RWPE2 (cell line): ENCODE measurements at regions not wholly inside any gene's neighbourhood (a gene's known extent, or its start where the extent isn't known, plus 50 kb on each side); places are given as distances from the start of the nearest gene placed in this dataset.

Experiments used
- ATAC-seq: fragments of 200-7000 bp; cut with Tn5 transposase; 3 replicates; pipeline ENCODE4 v1.9.1; 2021; ENCODE audit warnings: low read depth
- DNase-seq: peaks from one replicate; pipeline ENCODE4 v3.0.0-alpha.2; 2020; ENCODE audit warnings: low spot score
- H3K27ac ChIP-seq: fragments of 450-650 bp; 2 replicates; pipeline ENCODE4 v1.5.1; 2017; ENCODE audit warnings: mild to moderate bottlenecking; ENCODE audit not compliant: poor library complexity, severe bottlenecking
- H3K27me3 ChIP-seq: fragments of 250-450 bp; sonication (Bioruptor Pico); 2 replicates; pipeline ENCODE4 v1.5.1; 2021; ENCODE audit warnings: mild to moderate bottlenecking, moderate library complexity; ENCODE audit not compliant: insufficient read depth, poor library complexity, severe bottlenecking
- H3K36me3 ChIP-seq: fragments of 250-450 bp; sonication (Bioruptor Pico); 2 replicates; pipeline ENCODE4 v1.5.1; 2020; ENCODE audit warnings: low read depth, mild to moderate bottlenecking, moderate library complexity
- H3K4me1 ChIP-seq: fragments of 250-450 bp; sonication (Bioruptor Pico); 2 replicates; pipeline ENCODE4 v1.5.1; 2021; ENCODE audit warnings: mild to moderate bottlenecking, moderate library complexity; ENCODE audit not compliant: insufficient read depth, poor library complexity, severe bottlenecking
- H3K4me3 ChIP-seq: fragments of 250-450 bp; sonication (Bioruptor Pico); 2 replicates; pipeline ENCODE4 v1.5.1; 2021; ENCODE audit warnings: mild to moderate bottlenecking, moderate library complexity; ENCODE audit not compliant: severe bottlenecking
- H3K9me3 ChIP-seq: fragments of 250-450 bp; sonication (Bioruptor Pico); 2 replicates; pipeline ENCODE4 v1.5.1; 2021; ENCODE audit warnings: mild to moderate bottlenecking, moderate library complexity; ENCODE audit not compliant: severe bottlenecking
- TF ChIP-seq, protein P1 (sequence below): fragments of 450-650 bp; IDR thresholded peaks from one replicate; pipeline ENCODE4 v1.5.1; 2017; ENCODE audit warnings: mild to moderate bottlenecking, moderate library complexity; ENCODE audit not compliant: poor library complexity, severe bottlenecking

DNA sequence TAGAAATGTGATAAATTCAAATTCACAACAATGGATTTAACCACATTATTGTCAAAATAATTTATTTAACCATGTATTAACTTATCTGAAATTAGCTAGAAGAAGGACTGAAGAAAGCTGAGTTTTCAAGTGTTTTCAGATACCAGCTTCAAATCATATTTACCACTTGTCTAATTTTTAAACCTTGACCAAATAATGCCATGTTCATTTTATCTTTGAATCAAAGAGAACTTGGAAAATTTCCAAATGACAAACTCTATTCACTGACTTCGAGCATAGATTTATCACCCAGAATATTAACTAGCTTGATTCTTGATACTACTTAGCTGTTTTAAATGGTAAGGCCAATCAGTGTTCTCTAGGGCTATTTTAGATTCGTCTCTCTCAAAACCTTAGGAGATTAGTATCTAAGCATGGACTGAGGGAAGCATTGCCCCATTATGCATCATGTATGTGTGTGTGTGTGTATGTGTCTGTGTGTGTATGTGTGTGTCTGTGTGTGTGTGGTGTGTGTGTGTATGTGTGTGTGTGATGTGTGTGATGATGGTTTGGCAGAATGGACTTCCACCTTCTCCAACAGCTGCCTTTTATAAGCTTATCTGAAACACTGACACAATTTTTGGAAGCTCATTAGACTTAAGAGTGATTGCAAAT lies 667.5 kb upstream of the FANCL start:
- H3K36me3 ChIP-seq, result no peaks in the 10 kb centered on the region
- H3K9me3 ChIP-seq, result no peaks in the 10 kb centered on the region
- no peak for DNase-seq
- H3K4me1 ChIP-seq, result no peaks in the 10 kb centered on the region
- TF ChIP-seq, protein P1, sequence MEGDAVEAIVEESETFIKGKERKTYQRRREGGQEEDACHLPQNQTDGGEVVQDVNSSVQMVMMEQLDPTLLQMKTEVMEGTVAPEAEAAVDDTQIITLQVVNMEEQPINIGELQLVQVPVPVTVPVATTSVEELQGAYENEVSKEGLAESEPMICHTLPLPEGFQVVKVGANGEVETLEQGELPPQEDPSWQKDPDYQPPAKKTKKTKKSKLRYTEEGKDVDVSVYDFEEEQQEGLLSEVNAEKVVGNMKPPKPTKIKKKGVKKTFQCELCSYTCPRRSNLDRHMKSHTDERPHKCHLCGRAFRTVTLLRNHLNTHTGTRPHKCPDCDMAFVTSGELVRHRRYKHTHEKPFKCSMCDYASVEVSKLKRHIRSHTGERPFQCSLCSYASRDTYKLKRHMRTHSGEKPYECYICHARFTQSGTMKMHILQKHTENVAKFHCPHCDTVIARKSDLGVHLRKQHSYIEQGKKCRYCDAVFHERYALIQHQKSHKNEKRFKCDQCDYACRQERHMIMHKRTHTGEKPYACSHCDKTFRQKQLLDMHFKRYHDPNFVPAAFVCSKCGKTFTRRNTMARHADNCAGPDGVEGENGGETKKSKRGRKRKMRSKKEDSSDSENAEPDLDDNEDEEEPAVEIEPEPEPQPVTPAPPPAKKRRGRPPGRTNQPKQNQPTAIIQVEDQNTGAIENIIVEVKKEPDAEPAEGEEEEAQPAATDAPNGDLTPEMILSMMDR, result no peak
- H3K27me3 ChIP-seq, result no peaks in the 10 kb centered on the region
- no peak overlapping the region for H3K4me3 ChIP-seq
- no peak overlapping the region for H3K27ac ChIP-seq
- no peak for ATAC-seq

DNA sequence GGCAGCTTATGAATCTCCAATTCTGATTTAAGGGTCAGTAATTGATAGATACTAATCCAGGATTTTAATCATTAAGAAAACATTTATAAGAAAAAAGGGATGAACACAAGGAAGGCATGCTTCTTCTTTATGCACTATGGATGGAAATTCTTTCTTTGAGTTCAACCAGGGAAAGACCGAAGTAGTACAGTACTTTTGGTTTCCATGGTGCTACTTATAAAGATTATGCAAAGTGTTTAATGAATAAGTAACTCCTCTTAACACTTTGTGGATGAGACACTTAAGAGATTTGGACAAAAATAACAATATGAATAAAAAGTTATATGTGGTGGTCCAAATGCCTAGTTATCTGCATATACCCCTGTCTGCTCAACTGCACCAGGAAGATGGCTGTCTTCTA lies 666.5 kb upstream of the FANCL start:
- H3K27ac ChIP-seq, result no peak overlapping the region
- TF ChIP-seq, protein P1, result no peak

DNA sequence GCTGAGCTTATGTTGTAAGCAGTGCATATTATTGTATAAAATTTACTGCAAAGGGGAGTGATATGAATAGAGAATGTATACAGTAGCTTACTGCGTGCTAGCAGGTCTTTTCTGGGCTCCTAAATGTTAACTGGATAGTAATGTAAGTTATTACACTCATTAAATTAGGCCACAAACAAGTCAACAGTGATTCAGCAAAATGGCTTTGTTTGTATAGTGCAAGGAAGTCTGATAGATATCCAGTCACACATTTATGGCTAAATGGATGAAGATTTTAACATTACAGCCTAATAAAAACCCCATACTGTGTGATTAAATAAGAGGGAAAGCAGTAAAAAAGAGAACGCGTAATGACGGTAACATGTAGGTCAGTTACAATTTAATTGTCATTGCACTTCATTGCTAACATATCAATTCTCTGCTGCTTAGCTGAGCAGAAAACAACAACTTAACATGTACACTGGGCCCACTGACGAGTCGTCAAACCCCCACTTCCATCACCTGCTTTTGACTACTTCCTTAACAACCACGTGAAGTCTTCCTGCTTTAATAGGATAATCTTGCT lies 665.0 kb upstream of the FANCL start:
- Histone ChIP-seq H3K27ac (no peak overlapping the region), H3K4me3 (no peak overlapping the region), H3K36me3 (no peaks in the 10 kb centered on the region), H3K9me3 (no peaks in the 10 kb centered on the region), H3K27me3 (no peaks in the 10 kb centered on the region), H3K4me1 (no peaks in the 10 kb centered on the region)
- TF ChIP-seq, protein P1, result no peak
- no peak for DNase-seq
- no peak for ATAC-seq

More for the DNA sequence above, 666.5 kb upstream of the FANCL start:
- Histone ChIP-seq H3K4me1 (no peaks in the 10 kb centered on the region), H3K9me3 (no peaks in the 10 kb centered on the region), H3K36me3 (no peaks in the 10 kb centered on the region), H3K4me3 (no peak overlapping the region), H3K27me3 (no peaks in the 10 kb centered on the region)
- DNase-seq, result no peak
- ATAC-seq, result no peak

DNA sequence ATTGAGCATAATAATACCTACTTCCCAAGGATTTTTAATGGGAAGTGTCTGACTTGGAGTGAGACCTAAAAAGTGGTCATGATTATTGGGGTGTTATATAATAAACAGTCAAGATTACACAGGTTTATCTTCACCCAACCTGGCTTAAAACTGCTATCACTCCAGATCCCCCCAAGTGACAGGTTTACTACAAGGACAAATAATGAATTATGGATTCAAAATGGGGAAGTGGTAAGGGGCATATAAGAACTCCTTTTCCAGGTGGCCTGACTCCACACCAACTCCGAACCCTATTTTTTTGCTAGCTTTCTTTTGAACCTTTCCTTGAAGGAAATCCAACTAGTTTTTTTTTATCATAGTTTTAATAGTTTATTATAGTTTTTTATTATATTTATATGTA lies 663.0 kb upstream of the FANCL start:
- no peak for ATAC-seq
- H3K9me3 ChIP-seq, result no peaks in the 10 kb centered on the region

More for the DNA sequence above, 663.0 kb upstream of the FANCL start:
- no peaks in the 10 kb centered on the region for H3K4me1 ChIP-seq
- H3K4me3 ChIP-seq, result no peak overlapping the region
- TF ChIP-seq, protein P1, result no peak
- no peaks in the 10 kb centered on the region for H3K36me3 ChIP-seq
- DNase-seq, result no peak
- no peak overlapping the region for H3K27ac ChIP-seq
- no peaks in the 10 kb centered on the region for H3K27me3 ChIP-seq
